Tibial nerve (tissue), 3 donors: ENCODE measurements at regions not wholly inside any gene's neighbourhood (a gene's known extent, or its start where the extent isn't known, plus 50 kb on each side); places are given as distances from the start of the nearest gene placed in this dataset.

Experiments
- CTCF ChIP-seq, 5 experiments: fragments of 200-600 bp in 3 of 5; fragments of 450-650 bp in 2 of 5; sonication (generic) in 3 of 5; IDR thresholded peaks; one replicate each; pipeline ENCODE4 v1.5.1; 2016 to 2019; ENCODE audit warnings: antibody characterized with exemption in 5 of 5, mild to moderate bottlenecking in 3 of 5, moderate library complexity in 2 of 5
- POLR2A ChIP-seq, 2 donors: fragments of 450-650 bp; IDR thresholded peaks; one replicate each; pipeline ENCODE4 v1.6.1; 2017; ENCODE audit warnings: antibody characterized with exemption in 2 of 2, mild to moderate bottlenecking in 2 of 2, moderate library complexity in 2 of 2

- TF ChIP-seq CTCF (IDR thresholded peaks at IDR 0.05) = no peak
- TF ChIP-seq POLR2A (IDR thresholded peaks at IDR 0.05) = no peak
Observed at GRCh38 chr16:9415545-9415944, 324.1 kb downstream of the HAPSTR1 start.
